Activated CD4-positive, alpha-beta T cell treated with anti-CD3 and anti-CD28 coated beads, Interleukin-2, Interleukin-6, amounts not matched to agents 100 ng/mL and 50 ng/mL, durations not matched to agents 16 hours and 8 hours (primary cell): ENCODE measurements at regions not wholly inside any gene's neighbourhood (a gene's known extent, or its start where the extent isn't known, plus 50 kb on each side); places are given as distances from the start of the nearest gene placed in this dataset.
"Not testable (repeated sequence)": the region's sequence is repeated elsewhere in the genome, so short reads cannot be mapped to it uniquely, and the experiment has no call there.

Experiments used
- DNase-seq: peaks from one replicate; pipeline ENCODE4 v3.0.0-alpha.2; 2020

DNA sequence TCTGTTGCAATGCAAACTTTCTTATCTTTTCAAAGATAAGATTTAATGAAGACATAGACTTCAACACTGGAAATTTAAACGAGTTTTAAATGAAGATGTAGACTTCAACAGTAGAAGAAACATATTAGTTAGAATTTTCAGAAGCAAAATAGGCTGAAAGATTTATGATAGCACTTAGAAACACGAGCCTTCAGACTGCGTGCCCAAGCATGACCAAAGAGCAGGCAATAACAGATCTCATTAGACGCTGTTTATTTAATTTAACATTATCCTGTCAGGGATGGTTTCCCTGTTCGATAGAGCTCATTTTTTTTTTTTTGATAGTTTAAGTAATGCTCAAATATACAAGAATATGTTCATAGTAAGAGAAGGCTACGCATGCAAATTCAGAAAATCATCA lies 604.7 kb upstream of the SOX9 start:
- no peak for DNase-seq

GRCh38 chr17:71519285-71519684 lies 601.5 kb upstream of the SOX9 start:
- DNase-seq, result no peak

GRCh38 chr17:71521724-71522123 lies 599.1 kb upstream of the SOX9 start:
- no peak for DNase-seq

DNA sequence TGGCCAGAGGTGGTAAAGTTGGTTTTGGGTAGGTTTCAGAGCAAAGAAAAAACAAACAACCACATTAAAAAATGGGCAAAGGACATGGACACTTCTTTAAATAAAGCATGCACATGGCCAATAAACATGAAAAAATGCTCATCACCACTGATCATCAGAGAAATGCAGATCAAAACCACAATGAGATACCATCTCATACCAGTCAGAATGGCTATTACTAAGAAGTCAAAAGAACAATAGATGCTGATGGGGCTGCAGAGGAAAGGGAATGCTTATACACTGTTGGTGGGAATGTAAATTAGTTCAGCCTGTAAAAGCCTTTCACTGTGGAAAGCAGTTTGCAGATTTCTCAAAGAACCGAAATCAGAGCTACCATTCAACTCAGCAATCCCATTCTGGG lies 598.4 kb upstream of the SOX9 start:
- no peak for DNase-seq

- no peak for DNase-seq
Observed at GRCh38 chr17:71527311-71527710, 593.5 kb upstream of the SOX9 start.

GRCh38 chr17:71528210-71528609 lies 592.6 kb upstream of the SOX9 start:
- no peak for DNase-seq

DNA sequence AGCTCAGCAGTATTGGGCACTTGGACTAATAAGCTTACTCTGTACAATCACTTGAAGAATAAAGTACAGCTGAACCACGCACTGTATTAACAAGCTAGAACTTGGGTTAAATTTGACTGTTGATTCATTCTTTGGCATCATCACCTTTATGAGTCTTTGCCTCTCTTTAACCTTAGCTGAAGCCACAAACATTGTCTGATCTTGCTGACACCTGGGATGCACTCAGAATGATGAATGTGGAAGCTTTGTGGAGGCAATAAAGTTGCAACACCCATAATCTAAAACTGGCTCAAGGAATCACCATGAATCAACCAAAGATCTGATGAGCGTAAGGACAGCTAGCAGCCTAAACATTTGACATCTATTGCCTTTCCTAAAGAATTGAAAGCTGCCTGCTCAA lies 590.6 kb upstream of the SOX9 start:
- DNase-seq, result no peak

DNA sequence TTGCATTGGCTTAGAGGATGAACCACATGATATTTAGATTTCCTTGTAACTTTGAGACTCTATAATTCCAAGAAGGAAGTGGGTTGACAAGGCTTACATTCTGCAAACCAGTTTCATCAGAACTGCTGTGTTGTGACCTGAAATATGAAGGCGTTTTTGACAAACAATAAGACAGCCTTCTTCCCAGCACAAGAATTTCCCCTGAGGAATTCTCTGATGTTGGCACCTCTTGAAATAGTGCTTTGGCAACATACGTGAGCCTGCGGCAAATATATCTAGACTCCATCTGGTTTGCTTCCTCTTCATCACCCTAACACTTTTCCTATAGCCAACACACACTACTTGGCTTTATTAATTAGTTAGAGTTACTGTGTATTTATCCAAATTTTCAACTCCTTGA lies 585.5 kb upstream of the SOX9 start:
- no peak for DNase-seq

DNA sequence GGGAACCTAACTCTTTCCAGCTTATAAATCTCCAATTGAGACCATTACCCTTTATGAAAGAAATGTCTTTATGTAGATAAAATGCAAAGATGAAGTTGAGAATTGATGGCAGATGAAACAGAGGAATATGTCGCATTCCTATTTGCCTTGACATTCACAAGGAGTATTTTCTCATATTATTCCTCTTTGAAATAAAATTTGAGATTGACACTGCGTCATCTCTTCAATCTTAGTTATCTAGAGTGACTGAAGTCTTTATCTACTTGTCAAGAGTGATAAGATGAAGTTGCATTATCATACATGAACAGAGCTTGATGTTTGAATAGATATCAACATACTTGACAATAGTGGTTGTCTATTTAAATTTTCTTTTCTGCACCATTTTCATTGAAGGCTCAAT lies 574.4 kb upstream of the SOX9 start:
- no peak for DNase-seq

DNA sequence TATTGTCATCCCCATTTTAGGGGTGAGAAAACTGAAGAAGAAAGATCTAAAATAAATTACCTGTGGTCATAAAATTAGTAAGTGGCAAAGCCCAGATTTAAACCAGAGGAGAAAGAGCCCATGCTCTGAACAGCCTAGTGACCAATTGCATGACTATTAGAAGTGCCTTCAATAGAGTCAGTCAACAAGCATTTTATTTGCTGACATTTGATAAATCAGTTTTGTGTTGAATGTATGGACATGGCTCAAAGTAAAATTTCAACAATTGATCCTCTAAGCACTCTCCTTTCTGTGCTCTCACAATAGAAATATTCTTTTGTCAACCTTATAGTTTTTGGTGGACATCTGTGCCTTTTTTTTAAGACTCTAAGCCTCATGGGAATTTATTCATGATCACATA lies 572.9 kb upstream of the SOX9 start:
- DNase-seq, result no peak

- no peak for DNase-seq
Observed at GRCh38 chr17:71548540-71549190, 572.2 kb upstream of the SOX9 start.

- DNase-seq, result no peak
Observed at GRCh38 chr17:71550675-71551074, 570.1 kb upstream of the SOX9 start.

DNA sequence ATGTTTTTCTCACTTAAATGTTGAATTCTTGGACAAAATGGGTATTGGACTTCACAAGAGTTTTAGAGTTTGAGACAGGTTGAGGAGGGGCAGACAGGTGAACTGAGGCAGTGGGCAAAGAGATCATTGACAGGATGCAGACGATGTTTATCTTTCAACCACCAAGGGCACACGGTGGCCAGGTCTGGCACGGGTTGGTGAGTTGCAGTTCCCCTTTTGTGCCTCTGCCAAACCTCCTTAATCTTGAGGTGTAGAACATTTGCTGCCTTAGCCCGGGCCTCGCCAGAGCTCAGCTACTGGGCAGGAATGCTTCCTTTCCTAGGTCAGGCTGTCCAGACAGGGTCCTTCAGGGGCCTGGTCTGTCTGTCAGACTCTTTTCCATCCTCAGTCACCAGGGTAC lies 567.4 kb upstream of the SOX9 start:
- no peak for DNase-seq

DNA sequence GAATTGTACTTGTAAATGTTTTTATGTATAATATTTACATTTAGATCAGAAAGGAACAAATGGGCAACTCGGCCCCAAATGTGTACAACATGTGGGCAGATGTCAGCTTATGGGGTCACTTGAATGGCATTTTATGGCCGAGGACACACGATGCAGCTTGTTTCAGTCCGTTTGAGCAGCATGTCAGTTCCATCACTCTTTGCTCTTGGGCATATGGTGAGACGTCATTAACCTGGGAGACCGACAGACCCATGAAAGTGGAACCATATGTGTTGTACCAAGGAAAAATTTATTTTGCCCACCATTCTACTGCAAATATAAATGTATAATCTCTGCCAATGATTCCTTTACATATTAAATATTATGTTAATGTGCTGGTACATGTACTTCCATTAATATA lies 561.9 kb upstream of the SOX9 start:
- DNase-seq, result no peak

- DNase-seq, result no peak
Observed at GRCh38 chr17:71572343-71572742, 548.5 kb upstream of the SOX9 start.

- DNase-seq, result no peak
Observed at GRCh38 chr17:71578446-71578845, 542.4 kb upstream of the SOX9 start.

- no peak for DNase-seq
Observed at GRCh38 chr17:71580220-71580619, 540.6 kb upstream of the SOX9 start.

DNA sequence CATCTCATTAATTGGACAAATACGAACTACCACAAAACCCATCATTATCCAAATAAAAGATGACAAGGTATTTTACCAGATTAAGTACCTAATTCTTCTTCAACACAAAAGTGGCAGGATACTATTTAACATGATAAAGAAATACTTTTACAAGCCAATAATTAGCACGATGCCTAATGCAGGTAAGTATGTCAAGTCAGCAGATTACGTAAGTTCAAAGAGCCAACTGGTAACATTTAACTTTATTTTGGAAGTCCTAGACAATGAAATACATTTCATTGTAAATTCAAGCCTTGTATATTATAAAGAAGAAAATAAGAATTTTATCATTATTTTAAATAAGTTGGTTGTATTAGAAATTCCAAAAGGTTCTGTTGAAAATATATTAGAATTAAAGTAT lies 535.3 kb upstream of the SOX9 start:
- DNase-seq, result no peak

DNA sequence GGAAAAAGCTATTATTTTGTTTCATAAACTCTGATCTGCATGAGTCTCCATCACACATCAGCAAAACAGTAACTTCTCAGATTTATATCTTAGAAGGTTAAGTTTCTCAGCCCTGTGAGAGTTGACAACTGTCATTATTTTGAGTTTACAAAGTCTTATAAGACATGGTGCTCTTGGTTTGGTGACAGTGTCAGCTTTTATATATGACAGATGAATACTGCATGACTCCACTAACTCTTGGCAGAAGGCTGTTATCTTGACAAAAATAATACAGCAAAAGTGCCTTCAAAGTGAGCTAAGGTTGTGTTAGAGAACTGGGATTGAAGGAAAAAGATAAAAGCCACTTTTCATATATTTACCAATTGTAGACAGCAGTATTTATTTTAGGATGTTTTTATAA lies 528.4 kb upstream of the SOX9 start:
- no peak for DNase-seq

GRCh38 chr17:71593078-71593477 lies 527.7 kb upstream of the SOX9 start:
- DNase-seq, result no peak

DNA sequence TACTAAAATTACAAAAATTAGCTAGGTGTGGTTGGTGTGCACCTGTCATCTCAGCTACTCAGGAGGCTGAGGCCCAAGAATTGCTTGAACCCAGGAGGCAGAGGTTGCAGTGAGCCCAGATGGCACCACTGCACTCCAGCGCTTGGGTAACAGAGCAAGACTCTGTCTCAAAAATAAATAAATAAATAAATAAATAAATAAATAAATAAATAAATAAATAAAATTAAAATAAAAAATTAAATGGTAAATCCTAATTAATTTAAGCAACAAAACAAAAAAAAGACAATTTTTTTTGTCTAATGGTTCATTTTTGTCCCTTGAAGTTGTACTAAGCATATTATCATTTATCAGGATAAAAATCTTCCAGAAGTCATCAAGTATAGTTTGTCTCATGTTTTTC lies 521.2 kb upstream of the SOX9 start:
- DNase-seq, result not testable (repeated sequence)

DNA sequence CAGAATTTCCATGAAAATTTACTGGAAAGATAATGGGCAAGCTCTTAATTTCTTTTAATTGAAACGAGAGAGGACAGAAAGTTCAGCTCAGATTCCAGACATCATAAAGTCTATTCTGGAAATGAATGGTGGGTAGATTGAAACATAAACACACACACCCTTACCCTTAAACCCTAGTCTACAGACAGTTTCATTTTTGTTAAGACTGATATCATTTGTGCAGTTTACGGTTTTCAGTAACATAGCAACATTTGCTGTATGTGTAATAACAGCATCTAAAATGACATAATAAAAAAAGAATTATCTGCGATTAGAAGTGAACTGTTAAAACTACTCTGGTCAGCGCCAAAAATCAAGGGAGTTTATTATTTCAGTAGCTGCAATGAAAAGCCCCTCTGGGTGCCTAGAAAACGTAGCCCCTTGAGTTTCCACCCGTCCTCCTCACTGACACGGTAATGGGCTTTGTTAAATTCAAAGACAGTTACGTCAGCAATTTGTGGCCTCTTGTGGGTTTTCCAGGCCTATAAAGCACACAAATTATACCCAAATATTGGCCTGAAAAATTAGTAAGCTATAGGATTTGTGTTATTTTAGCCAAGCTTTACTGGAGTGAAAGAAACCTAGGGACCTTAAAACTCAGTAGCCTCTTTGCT lies 520.6 kb upstream of the SOX9 start:
- no peak for DNase-seq

DNA sequence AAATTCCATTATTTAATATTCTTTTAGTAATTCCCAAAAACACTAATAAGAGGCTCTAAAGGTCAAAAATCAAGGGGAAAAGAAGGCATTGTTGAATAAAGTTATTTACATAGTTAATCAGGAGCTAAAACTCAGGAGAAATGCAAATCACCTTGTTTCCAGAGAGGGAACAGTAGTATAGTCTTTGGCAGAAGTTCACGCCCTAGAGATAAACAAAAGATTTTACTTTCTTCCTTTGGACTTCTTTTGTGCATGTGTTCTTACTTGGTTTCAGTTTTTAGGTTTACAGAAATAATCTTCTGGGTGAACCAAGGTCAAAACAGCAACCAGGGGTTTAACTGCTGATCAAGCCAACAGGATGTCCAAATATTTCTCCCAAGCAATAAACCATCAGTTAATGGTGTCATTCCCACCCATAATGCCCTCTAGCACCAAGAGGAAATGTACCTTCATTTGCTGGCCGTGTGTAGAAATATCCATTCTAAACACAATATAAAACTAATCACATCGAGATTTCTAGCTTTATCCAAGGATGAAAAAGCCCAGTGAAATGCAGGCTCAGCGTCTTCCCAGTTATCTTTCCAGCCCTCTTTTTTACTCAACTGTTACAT lies 518.8 kb upstream of the SOX9 start:
- no peak for DNase-seq

GRCh38 chr17:71613996-71614395 lies 506.8 kb upstream of the SOX9 start:
- DNase-seq, result no peak

DNA sequence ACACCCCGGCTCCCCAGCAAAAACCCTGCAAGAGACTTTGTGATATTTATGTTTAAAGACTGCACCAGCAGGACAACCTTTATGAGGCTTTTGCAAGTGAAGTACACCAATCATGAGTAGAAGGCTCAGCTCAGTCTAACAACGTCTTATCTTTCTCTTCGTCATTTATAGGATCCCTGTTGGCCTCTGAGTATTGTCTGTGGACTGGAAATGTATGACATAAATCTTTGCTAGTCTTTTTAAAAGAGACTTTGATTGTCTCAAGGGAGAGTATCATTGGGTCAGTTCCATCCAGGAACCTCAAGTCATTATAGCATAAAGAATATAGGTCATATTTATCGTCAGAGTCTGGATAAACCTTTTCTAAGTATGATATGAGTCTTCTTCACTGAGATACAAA lies 505.0 kb upstream of the SOX9 start:
- DNase-seq, result no peak
